HFF-Myc (cell line): ENCODE measurements at regions not wholly inside any gene's neighbourhood (a gene's known extent, or its start where the extent isn't known, plus 50 kb on each side); places are given as distances from the start of the nearest gene placed in this dataset.

Experiments
- DNase-seq: peaks from one replicate; pipeline ENCODE4 v3.0.0-alpha.2; 2011; ENCODE audit warnings: low read depth; ENCODE audit errors: extremely low read depth
- H3K4me3 ChIP-seq: replicated peaks from 2 replicates; pipeline ENCODE4 v1.5.1; 2011; ENCODE audit warnings: low read depth, mild to moderate bottlenecking, control low read depth, low read length
- CTCF ChIP-seq: IDR thresholded peaks from 2 replicates; pipeline ENCODE4 v1.5.1; 2012; ENCODE audit warnings: mild to moderate bottlenecking, low read depth, low read length, control low read depth; ENCODE audit errors: missing control alignments

GRCh38 chr14:97407701-97408407 lies 610.7 kb downstream of the VRK1 start:
- H3K4me3 ChIP-seq: no peak overlapping the region
- no peak for TF ChIP-seq CTCF
- DNase-seq: no peak

- no peak overlapping the region for H3K4me3 ChIP-seq
- no peak for DNase-seq
- TF ChIP-seq CTCF: no peak
These were observed 611.3 kb downstream of the VRK1 start for GRCh38 chr14:97408503-97408902.

GRCh38 chr14:97408937-97409815 lies 612.0 kb downstream of the VRK1 start:
- TF ChIP-seq CTCF: no peak
- no peak overlapping the region for H3K4me3 ChIP-seq
- DNase-seq: no peak

- no peak for DNase-seq
- no peak for TF ChIP-seq CTCF
- H3K4me3 ChIP-seq: no peak overlapping the region
These were observed 613.8 kb downstream of the VRK1 start for GRCh38 chr14:97410667-97411620.

- no peak for DNase-seq
- TF ChIP-seq CTCF: no peak
- H3K4me3 ChIP-seq: no peak overlapping the region
These were observed 614.9 kb downstream of the VRK1 start for GRCh38 chr14:97411938-97412612.

GRCh38 chr14:97413022-97413539 lies 615.9 kb downstream of the VRK1 start:
- no peak for DNase-seq
- no peak for TF ChIP-seq CTCF
- no peak overlapping the region for H3K4me3 ChIP-seq
